CD4-positive, alpha-beta T cell treated with Interleukin-15 for 4 hours (primary cell): ENCODE measurements at regions not wholly inside any gene's neighbourhood (a gene's known extent, or its start where the extent isn't known, plus 50 kb on each side); places are given as distances from the start of the nearest gene placed in this dataset.
"Not testable (repeated sequence)": the region's sequence is repeated elsewhere in the genome, so short reads cannot be mapped to it uniquely, and the experiment has no call there.

Experiments
- DNase-seq: peaks from one replicate; pipeline ENCODE4 v3.0.0-alpha.2; 2020; ENCODE audit warnings: low spot score

DNA sequence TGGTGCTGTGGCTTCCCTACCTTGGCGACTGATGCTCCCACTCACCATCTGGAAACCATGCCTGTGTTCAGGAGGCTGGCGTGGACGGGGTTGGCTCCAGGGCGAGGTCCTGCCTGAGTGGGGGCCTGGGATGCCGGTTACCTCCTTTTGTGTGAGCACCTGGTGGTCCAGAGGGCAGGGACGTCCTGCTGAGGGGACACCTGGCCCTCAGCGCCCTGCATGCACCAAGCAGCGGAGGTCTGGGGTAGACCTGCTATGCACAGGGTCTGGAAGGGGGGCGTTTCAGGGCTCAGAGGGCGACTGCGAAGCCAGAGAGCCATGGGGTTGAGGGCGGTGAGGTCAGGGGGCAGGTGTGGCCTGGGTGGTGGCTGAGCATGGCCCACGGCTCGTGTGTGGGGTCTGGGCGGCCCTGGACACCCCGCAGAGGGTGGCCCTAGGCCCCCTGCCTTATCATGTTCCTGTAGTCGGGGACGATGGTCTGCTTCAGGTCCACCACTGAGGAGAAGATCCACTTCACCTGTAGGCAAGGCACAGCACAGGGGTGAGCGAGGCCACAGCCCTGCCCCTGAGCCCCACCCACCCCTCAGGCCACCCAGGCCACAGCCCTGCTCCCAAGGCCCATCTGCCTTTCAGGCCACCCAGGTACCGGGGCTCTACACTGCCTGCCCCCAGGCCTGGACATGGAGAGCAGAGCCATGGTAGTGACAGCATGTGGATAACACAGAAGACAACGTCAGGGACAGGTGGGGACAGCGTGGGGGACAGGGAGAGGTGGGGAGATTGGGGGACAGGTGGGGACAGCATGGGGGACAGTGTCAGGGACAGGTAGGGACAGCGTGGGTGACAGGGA lies 95.3 kb downstream of the TMEM121 start:
- DNase-seq: not testable (repeated sequence)

DNA sequence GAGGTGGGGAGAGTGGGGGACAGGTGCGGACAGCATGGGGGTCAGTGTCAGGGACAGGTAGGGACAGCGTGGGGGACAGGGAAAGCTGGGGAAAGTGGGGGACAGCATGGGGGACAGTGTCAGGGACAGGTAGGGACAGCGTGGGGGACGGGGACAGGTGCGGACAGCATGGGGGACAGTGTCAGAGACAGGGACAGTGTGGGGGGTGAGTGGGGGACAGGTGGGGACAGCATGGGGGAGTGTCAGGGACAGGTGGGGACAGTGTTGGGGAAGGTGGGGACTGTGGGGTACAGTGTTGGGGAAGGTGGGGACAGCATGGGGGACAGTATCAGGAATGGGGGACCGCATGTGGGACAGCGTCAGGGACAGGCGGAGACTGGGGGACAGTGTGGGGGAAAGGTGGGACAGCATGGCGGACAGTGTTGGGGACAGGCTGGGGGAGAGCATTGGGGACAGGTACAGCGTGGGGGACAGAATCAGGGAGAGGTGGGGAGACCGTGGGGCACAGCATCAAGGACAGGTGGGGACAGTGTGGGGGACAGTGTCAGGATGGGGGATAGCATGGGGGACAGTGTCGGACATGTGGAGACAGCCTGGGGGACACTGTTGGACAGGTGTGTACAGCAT lies 96.1 kb downstream of the TMEM121 start:
- DNase-seq: no peak

DNA sequence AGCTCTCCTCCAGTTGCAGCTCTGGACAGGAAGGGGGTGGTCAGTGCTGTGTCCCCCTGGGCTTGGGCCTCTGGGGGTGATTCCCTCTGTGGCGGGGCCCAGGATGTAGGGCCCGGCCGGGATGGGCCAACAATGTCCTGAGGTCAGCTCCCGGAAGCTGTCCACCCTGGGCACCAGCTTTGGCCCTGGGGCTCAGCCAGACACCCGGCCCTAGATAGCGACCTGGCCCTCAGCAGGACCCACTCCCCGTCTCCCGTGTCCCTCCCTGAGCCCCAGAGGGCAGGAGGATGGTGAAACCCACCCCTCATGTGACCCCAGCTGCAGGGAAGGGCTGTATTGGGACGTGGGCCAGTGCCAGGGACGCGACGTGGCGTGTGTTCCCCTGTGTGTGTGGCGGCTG lies 96.8 kb downstream of the TMEM121 start:
- DNase-seq: not testable (repeated sequence)

DNA sequence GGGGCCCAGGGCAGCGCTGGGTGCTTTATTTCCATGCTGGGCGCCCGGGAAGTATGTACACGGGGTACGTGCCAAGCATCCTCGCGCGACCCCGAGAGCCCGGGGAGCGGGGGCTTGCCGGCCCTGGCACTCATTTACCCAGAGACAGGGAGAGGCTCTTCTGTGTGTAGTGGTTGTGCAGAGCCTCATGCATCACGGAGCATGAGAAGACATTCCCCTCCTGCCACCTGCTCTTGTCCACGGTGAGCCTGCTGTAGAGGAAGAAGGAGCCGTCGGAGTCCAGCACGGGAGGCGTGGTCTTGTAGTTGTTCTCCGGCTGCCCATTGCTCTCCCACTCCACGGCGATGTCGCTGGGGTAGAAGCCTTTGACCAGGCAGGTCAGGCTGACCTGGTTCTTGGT lies 98.0 kb downstream of the TMEM121 start:
- DNase-seq: not testable (repeated sequence)

DNA sequence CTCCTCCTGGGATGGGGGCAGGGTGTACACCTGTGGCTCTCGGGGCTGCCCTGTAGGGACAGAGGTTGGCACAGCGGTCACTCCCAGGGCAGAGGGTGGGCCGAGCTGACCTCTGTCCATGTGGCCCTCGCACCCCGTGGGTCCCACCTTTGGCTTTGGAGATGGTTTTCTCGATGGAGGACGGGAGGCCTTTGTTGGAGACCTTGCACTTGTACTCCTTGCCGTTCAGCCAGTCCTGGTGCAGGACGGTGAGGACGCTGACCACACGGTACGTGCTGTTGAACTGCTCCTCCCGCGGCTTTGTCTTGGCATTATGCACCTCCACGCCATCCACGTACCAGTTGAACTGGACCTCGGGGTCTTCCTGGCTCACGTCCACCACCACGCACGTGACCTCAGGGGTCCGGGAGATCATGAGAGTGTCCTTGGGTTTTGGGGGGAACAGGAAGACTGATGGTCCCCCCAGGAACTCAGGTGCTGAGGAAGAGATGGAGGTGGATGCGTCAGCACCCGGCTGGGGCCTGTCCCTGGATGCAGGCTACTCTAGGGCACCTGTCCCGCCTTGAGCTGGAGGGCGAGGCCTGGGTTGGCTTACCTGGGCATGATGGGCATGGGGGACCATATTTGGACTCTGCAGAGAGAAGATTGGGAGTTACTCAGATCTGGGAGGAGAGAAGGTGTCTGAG lies 98.5 kb downstream of the TMEM121 start:
- not testable (repeated sequence) for DNase-seq

DNA sequence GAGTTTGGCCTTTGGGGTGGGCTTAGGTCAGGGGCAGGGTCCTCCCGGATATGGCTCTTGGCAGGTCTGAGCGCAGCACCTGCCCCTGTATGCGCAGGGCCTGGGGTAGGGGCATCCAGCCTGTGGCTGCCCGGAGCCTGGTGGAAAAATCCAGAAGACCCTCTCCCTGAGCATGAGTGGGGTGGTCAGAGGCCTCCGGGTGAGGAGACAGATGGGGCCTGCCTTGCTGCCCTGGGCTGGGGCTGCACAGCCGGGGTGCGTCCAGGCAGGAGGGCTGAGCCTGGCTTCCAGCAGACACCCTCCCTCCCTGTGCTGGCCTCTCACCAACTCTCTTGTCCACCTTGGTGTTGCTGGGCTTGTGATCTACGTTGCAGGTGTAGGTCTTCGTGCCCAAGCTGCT lies 99.1 kb downstream of the TMEM121 start:
- DNase-seq: not testable (repeated sequence)

DNA sequence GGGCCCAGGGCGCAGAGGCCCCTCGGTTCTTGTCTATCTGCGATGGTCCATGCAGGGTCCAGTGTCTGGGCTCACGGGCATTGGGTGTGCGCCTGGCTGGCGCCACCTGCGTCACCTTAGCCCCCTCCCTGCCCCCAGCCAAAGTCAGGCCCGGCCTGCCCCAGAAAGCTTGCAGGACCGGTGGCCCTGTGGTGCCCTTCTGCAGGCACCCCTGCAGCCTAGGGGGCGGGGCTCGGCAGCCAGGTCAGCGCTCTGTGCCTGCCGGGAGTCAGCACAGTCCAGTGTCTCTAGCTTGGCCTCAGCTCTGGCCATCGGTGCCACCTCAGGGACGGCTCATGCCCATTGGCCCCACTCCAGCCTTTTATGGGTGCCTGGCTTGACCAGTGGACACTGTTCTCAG lies 99.7 kb downstream of the TMEM121 start:
- DNase-seq: not testable (repeated sequence)

DNA sequence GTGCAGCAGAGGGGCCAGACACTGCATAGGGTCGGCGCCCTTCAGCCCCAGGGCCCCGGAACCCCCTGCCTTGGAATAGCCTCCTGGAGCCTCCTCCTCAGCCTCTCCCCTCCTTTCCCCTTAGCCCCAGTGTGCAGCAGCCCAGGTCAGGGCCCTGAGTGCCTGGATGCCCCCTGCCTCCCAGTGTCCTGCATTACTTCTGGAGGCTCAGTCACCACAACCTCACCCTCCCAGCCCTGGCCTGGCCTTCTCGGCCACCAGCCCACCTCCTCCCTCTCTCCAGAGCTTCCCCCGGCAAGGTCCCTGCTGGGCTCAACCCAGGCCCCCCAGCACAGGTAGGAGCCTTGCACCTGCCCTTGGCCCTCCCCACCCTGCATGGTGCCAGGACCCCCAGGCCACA lies 100.3 kb downstream of the TMEM121 start:
- DNase-seq: not testable (repeated sequence)

DNA sequence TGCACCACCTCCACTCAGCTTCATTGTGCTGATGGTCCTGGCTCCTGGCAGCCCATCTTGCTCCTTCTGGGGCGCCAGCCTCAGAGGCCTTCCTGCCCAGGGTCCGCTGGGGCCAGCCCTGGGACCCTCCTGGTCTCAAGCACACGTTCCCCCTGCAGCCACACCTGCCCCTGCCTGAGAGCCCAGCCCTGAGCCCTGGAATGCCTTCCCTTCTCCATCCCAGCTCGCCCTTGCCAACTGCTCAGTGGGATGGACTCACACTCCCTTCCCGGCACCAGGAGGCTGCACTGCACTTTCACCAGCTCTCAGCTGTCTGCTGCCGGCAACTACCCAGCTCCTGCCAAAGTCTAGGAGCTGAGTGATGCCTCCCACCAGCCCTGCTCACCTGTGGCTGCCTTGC lies 100.9 kb downstream of the TMEM121 start:
- DNase-seq: not testable (repeated sequence)

DNA sequence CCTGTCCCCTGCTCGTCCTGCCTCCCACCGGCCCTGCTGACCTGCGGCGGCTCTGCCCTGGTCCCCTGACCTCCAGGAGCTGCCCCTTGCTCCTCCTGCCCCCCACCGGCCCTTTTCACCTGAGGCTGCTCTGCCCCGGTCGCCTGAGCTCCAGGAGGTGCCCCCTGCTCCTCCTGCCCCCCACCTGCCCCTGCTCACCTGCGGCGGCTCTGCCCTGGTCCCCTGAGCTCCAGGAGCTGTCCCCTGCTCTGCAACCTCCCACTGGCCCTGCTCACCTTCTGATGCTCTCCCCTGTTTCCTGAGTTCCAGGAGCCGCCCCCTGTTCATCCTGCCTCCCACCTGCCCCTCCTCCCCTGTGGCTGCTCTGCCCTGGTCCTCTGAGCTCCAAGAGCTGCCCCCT lies 101.3 kb downstream of the TMEM121 start:
- DNase-seq: no peak

DNA sequence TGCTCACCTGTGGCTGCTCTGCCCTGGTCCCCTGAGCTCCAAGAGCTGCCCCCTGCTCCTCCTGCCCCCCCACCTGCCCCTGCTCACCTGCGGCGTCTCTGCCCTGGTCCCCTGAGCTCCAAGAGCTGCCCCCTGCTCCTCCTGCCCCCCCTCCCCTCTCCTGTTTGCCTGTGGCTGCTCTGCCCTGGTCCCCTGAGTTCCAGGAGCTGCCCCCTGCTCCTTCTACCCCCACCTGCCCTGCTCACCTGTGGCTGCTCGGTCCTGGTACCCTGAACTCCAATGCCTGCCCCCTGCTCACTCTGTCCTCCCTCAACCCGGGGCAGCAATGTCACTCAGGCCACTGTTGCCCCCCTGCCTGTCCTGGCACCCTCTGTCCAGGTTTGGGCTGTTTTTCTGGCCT lies 101.7 kb downstream of the TMEM121 start:
- DNase-seq: not testable (repeated sequence)

DNA sequence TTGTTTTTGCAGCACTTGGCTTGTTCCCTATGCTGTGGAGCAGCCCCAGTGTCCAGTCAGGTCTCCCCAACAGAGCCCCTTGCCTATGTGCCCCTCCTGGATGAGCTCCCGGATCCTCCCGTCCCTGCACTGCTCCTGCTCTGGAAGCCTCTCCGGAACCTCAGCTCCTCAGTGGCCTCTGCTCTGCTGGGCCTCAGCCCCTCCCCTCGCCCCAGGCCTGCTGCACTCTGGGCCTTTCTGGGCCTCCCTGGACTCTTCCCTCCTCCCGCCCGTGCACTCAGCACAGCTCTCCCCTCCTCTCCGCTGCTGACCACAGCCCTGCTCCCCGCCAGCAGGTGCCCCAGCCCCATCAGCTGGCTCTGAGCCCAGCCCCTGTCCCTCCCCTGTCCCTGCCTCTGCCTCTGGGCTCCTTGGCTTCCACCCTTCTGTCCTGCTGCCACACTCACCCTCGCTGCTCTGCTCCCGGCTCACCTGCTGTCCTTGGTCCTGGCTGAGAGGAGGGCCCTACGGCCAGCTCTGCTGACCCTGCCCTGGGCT lies 102.2 kb downstream of the TMEM121 start:
- DNase-seq: not testable (repeated sequence)

DNA sequence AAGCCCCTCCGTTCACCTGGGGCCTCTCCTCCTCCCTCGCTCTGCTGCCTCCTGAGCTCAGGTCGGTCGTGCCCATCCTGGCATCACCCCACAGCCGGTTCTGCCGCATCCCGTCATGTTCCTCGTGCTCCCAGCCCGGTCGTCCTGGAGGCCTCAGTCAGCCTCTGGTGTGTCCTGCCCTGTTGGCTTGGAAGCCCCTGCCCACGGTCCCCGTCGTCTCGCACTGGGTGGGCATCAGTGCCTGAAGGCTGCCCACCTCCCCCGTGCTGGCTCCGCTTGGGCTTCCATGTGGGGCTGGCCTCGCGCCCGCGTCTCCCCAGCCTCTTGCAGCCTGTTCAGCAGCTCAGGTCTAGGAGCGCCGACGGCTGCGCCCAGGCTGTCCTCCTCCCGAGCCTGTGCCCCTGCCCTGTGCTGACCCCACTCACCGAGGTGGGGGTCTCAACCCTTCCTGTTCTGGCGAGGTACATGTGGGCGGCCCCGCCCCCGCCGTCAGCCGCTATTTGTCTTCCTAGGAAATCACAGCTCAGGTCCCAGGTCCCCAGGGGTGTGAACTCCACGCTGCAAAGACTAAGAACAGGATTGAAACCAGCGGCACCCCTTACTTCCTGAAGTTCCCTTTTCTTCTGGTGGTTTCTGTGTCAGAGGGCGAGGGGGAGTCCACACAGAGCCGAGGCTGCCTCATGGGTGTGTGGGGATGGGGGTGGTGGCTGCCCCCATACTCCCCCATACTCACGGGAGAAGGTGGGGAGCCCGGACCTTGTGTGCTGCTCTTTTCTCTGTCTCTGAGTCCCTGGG lies 102.9 kb downstream of the TMEM121 start:
- not testable (repeated sequence) for DNase-seq

DNA sequence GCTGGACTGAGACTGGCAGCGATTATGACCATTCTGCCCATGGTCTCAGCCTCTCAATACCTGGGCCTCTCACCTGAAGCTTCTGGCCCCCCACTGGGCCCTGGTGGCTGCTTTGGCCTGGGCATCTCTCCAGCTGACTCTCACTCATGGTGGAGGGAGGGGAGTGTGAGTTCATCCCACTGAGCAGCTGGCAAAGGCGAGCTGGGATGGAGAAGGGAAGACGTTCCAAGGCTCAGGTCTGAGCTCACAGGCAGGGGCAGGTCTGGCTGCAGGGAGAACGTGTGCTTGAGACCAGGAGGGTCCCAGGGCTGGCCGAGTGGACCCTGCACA lies 103.5 kb downstream of the TMEM121 start:
- DNase-seq: no peak

DNA sequence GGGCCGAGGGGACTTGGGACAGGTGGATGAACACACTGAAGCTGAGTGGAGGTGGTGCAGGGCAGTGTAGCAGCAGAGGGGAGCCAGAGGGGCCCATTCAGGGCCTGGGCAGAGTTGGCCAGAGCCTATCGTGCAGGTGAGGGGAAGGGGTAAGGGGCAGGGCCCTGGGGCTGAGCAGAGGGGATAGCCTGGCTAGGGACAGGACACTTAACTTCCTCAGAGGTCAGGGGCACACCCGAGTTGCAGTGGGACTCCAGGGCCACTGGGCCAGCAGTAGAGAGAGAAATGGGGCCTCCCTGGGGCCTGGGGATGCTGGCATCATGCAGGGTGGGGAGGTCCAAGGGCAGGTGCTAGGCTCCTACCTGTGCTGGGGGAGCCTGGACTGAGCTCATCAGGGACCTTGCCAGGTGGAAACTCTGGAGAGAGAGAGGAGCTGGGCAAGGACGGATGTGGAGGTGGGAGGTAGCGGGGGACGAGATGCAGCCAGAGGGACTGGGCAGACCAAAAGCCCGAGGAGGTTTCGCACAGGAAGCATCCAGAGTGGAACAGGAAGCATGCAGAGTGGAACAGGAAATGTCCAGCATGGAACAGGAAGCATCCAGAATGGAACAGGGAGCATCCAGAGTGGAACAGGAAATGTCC lies 104.0 kb downstream of the TMEM121 start:
- not testable (repeated sequence) for DNase-seq

DNA sequence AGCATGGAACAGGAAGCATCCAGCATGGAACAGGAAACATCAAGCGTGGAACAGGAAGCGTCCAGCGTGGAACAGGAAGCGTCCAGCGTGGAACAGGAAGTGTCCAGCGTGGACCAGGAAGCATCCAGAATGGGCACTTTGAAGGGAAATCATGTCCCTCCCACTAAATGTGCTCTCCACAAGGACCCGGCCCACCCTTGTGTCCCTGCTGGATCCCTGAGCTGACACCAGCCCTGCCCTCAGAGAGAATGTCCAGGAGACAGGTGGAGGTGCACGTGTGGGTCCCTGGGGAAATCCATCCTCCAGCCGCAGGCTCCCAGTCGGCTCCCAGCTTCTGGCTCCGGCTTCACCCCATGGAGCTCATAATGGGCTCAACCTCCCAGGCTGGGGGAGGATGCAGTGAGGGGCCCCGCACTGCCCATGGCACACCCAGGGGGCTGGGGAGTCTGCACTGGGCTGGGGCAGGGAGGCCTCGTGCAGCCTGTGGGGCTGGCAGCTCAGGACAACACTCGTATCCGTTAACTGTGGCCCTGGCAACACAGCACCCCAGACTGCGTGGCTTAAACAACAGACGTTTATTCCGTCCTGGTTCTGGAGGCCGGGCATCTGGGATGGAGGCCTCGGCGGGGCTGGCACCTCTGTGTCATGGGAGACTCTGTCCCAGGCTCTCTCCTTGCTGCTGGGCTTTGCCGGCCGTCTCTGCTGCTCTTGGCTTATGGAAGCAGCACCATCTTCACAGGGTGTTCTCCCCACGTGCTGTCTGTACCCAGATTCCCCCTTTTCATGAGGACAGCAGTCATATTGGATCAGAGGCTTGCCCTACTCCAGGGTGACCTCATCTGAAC lies 104.8 kb downstream of the TMEM121 start:
- DNase-seq: not testable (repeated sequence)

DNA sequence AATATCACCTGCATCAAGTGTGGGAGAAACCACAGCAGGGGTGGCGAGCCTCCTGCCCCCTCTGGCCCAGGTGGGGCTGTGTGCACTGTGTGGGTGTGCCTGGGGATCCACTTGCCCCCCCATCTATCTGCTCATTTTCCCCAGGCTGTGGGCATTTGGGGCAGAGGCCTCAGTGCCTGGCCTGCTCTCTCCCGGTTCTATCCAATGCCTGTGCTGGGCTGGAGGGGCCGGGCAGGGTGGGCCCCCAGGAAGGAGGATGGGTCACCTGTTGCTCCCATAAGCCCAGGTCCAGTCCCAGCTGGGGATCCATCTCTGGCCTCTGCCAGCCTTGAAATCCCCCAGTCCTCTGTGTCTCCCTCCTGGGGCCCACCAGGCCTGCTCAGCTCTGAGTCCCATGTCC lies 105.6 kb downstream of the TMEM121 start:
- DNase-seq: no peak

DNA sequence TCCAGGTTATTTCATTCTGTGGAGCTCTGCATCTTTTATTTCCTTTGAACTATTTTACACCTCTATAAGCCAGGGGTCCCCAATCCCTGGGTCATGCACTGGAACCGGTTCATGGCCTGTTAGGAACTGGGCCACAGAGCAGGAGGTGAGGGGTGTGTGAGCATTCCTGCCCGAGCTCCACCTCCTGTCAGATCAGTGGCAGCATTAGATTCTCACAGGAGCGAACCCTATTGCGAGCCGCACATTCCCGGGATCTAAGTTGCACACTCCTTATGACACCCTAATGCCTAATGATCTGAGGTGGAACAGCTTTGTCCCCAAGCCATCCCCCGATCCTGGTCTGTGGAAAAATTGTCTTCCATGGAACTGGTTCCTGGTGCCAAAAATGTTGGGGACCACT lies 107.2 kb downstream of the TMEM121 start:
- not testable (repeated sequence) for DNase-seq

DNA sequence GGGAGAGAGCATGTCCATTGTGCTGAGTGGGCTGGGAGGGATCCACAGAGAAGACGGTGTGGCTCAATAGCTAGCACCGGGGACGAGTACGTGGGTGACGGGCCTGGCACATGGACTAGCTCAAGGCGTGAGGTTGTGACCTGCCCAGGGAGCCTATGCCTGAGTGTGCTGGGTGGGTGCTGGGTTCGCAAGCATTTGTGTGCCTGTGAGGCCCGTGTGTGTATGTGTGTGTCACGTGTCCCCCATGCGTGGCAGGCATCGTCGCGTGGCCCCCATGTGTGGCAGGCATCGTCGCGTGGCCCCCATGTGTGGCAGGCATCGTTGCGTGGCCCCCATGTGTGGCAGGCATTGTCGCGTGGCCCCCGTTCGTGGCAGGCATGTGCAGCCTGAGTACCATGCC lies 109.2 kb downstream of the TMEM121 start:
- DNase-seq: no peak

DNA sequence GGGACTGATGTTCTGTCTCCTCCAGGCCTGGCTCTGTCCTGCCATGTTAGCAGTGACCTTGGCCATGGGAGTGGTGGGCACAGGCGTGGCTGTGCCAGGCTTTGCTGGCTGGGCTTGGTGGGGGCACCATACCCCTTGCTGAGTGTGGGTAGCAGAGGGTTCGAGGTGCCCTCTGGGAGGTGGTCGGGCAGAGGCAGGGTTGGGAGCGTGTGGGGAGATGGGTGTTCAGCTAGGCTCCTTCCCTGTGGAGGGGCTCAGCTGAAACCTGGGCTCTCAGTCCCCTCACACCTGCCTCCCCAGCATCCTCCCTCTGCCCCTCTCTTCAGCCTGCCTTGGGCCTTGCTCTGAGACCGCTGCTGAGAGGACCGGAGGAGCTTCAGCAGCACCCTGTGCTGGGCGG lies 109.6 kb downstream of the TMEM121 start:
- DNase-seq: not testable (repeated sequence)

DNA sequence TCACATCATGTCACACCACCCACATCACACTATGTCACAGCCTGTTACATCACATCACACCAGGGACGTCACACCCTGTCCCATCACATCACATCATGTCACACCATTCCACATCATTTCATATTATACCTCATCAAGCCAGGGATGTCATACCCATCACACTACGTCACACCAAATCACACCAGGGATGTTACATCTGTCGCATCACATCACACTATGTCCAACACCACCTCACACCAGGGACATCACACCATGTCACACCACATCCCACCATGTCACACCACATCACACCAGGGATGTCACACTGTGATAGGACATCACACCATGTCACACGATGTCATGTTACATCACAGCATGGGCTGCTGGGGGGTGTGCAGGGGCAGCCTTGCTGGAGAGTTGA lies 110.6 kb downstream of the TMEM121 start:
- no peak for DNase-seq
